Inflammatory macrophage treated with lipopolysaccharide for 1 hour (primary cell): ENCODE measurements at regions not wholly inside any gene's neighbourhood (a gene's known extent, or its start where the extent isn't known, plus 50 kb on each side); places are given as distances from the start of the nearest gene placed in this dataset.
"Not testable (repeated sequence)": the region's sequence is repeated elsewhere in the genome, so short reads cannot be mapped to it uniquely, and the experiment has no call there.

Experiments
- DNase-seq, 2 donors: peaks; one replicate each; pipeline ENCODE4 v3.0.0-alpha.2; 2020 to 2022

GRCh38 chr11:42329929-42330565 lies 870.6 kb upstream of the LRRC4C start:
- DNase-seq = no peak

GRCh38 chr11:42337786-42338455 lies 878.5 kb upstream of the LRRC4C start:
- DNase-seq = no peak

GRCh38 chr11:42344204-42344792 lies 884.8 kb upstream of the LRRC4C start:
- DNase-seq = no peak

GRCh38 chr11:42345933-42346332 lies 886.5 kb upstream of the LRRC4C start:
- DNase-seq = no peak

- no peak for DNase-seq
Measured at GRCh38 chr11:42363701-42364100, 904.2 kb upstream of the LRRC4C start.

- DNase-seq = no peak
Measured at GRCh38 chr11:42390116-42390515, 921.7 kb upstream of the API5 start.

GRCh38 chr11:42397483-42397882 lies 914.3 kb upstream of the API5 start:
- no peak for DNase-seq

GRCh38 chr11:42407341-42407740 lies 904.5 kb upstream of the API5 start:
- no peak for DNase-seq

- DNase-seq = peak in 1 of 2 donors; percentile 3
Measured at GRCh38 chr11:42410251-42410955, 901.4 kb upstream of the API5 start.

- DNase-seq = no peak
Measured at GRCh38 chr11:42412590-42412989, 899.2 kb upstream of the API5 start.

- no peak for DNase-seq
Measured at GRCh38 chr11:42417691-42418090, 894.1 kb upstream of the API5 start.

- DNase-seq = no peak
Measured at GRCh38 chr11:42422090-42422489, 889.7 kb upstream of the API5 start.

- not testable (repeated sequence) for DNase-seq
Measured at GRCh38 chr11:42434911-42435310, 876.9 kb upstream of the API5 start.

- DNase-seq = no peak
Measured at GRCh38 chr11:42444406-42444805, 867.4 kb upstream of the API5 start.

- no peak for DNase-seq
Measured at GRCh38 chr11:42462558-42463310, 849.1 kb upstream of the API5 start.

GRCh38 chr11:42465623-42466022 lies 846.2 kb upstream of the API5 start:
- DNase-seq = no peak

- DNase-seq = no peak
Measured at GRCh38 chr11:42473106-42473505, 838.7 kb upstream of the API5 start.

- no peak for DNase-seq
Measured at GRCh38 chr11:42482822-42483221, 829.0 kb upstream of the API5 start.

GRCh38 chr11:42490506-42490905 lies 821.3 kb upstream of the API5 start:
- no peak for DNase-seq

GRCh38 chr11:42494459-42494858 lies 817.3 kb upstream of the API5 start:
- no peak for DNase-seq

GRCh38 chr11:42498971-42499370 lies 812.8 kb upstream of the API5 start:
- DNase-seq = no peak

- DNase-seq = no peak
Measured at GRCh38 chr11:42502151-42502550, 809.6 kb upstream of the API5 start.

GRCh38 chr11:42521994-42522393 lies 789.8 kb upstream of the API5 start:
- no peak for DNase-seq
